ENCODE measurements at regions not wholly inside any gene's neighbourhood (a gene's known extent, or its start where the extent isn't known, plus 50 kb on each side); places are given as distances from the start of the nearest gene placed in this dataset.
A peak's percentile ranks its signal among the peaks of the same experiment; 100 is the strongest.

DNA sequence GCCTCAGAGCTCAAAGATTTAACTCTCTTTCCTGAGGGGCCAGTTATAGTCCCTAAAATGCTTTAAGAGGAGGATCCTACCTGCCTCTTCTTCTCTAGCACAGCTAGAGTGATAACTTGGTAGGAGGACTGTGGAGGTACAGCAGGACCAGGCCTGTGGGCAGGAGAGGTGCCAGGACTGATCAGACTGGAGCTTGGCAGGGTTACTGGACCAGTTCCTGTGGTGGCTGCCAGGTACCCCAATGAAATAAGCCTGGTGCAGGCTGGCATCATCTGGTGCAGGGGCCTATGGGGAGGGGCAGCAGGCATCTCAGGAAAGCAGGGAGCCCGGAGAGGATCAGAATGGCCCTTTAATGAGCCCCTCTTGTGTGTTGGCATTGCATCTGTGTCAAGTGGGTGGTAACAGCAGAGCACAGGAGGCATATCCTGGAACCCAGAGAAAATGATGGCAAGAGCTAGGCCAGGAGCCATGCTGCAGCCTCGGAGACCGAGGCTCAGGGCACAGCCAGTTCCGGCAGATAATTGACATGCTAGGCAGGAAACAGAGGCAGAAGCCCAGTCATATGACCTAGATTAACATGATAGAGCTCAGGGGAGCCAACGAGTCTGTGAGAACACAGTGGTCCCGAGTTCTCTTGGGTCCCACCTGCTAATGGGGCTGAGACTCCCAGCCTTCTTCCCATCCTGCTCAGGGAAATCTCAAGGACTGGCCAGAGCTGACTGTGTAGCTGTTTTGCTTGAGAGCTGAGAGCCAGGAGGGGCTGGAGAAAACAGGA lies 187.5 kb upstream of the ZBED5 start:
- no peaks in the 10 kb centered on the region for H3K36me3 ChIP-seq (ENCODE audit: control insufficient read depth, insufficient read depth, low read length)
- no peak overlapping the region for H3K4me3 ChIP-seq (ENCODE audit: low read length)
- WGBS (ENCODE audit: insufficient coverage, insufficient read length) = no CpG with 5 or more reads among the region's 6 CpGs

GRCh38 chr11:11044137-11044855 lies 186.4 kb upstream of the ZBED5 start:
- WGBS (ENCODE audit: insufficient coverage, insufficient read length) = no CpG with 5 or more reads among the region's 9 CpGs
- no peaks in the 10 kb centered on the region for H3K27me3 ChIP-seq (ENCODE audit: control insufficient read depth, insufficient read depth, low read length)
- no peak for DNase-seq (ENCODE audit: low read depth, low spot score)
- no peak overlapping the region for H3K27ac ChIP-seq (ENCODE audit: low read length)
- no peaks in the 10 kb centered on the region for H3K4me1 ChIP-seq (ENCODE audit: control insufficient read depth, insufficient read depth, low read length)
- no peak overlapping the region for H3K4me3 ChIP-seq (ENCODE audit: low read length)
- H3K9me3 ChIP-seq (ENCODE audit: control insufficient read depth, insufficient read depth, low read length) = no peaks in the 10 kb centered on the region
- H3K36me3 ChIP-seq (ENCODE audit: control insufficient read depth, insufficient read depth, low read length) = no peaks in the 10 kb centered on the region

More for the DNA sequence above, 187.5 kb upstream of the ZBED5 start:
- Histone ChIP-seq H3K9me3 (ENCODE audit: control insufficient read depth, insufficient read depth, low read length) (no peaks in the 10 kb centered on the region), H3K4me1 (ENCODE audit: control insufficient read depth, insufficient read depth, low read length) (no peaks in the 10 kb centered on the region), H3K27ac (ENCODE audit: low read length) (no peak overlapping the region), H3K27me3 (ENCODE audit: control insufficient read depth, insufficient read depth, low read length) (no peaks in the 10 kb centered on the region)
- DNase-seq (ENCODE audit: low read depth, low spot score) = no peak

DNA sequence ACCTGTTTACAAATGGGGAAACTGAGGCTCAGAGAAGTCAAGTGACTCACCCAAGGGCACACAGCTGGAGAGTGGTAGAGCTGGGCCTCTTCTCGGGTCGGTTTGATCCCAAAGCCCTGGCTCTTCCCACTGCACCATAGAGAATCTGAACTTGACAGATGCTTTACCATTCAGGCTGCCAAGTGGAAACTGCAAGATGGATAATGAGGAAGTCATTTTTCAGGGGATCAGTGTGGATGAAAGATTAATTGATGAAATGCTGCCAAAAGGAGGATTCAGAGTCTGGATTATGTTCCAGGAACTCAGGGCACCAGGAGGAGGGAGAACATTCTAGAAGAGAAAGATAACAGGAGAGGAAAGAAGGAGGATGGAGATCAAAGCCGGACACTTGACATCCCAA lies 185.9 kb upstream of the ZBED5 start:
- H3K9me3 ChIP-seq (ENCODE audit: control insufficient read depth, insufficient read depth, low read length) = no peaks in the 10 kb centered on the region
- DNase-seq (ENCODE audit: low read depth, low spot score) = no peak
- no peak overlapping the region for H3K27ac ChIP-seq (ENCODE audit: low read length)
- H3K27me3 ChIP-seq (ENCODE audit: control insufficient read depth, insufficient read depth, low read length) = no peaks in the 10 kb centered on the region
- H3K4me3 ChIP-seq (ENCODE audit: low read length) = no peak overlapping the region
- no CpG with 5 or more reads among the region's 3 CpGs for WGBS (ENCODE audit: insufficient coverage, insufficient read length)
- H3K36me3 ChIP-seq (ENCODE audit: control insufficient read depth, insufficient read depth, low read length) = no peaks in the 10 kb centered on the region
- H3K4me1 ChIP-seq (ENCODE audit: control insufficient read depth, insufficient read depth, low read length) = no peaks in the 10 kb centered on the region

DNA sequence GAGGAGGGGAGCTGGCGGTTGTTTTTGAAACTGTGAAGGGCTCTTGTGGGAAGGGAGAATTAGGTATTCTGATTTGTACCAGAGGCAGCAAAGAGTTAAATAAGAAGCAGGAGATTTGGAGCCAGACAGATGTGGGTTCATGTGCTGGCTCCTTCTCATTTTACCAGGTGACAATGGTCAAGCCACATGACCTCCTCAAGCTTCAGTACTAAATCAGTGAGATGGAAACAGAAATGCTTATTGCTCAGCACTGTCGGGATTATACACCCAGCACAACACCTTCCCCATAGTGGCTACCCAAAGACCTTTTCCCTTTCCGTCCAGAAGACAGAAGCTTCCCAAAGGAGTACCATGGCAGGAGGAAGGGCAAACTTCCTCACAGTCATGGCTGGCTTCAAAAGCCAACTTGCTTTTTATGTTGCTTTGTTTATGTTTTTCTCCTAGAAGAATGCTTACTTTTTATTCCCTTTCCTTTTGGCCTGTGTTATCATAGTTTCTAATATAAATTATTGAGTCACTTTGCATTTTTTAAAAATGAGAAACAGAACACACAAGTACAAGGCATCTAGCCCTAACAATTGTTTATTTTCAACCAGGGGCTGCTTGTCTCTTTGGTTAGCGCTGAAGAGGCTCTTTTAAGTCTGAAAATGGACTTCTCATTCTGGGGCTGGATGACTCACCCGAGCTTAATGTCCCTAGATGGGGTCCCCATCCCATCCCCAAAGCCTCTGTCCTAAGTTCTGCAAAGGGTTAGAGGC lies 181.5 kb upstream of the ZBED5 start:
- no peaks in the 10 kb centered on the region for H3K9me3 ChIP-seq (ENCODE audit: control insufficient read depth, insufficient read depth, low read length)
- no CpG with 5 or more reads among the region's 5 CpGs for WGBS (ENCODE audit: insufficient coverage, insufficient read length)
- H3K4me3 ChIP-seq (ENCODE audit: low read length) = no peak overlapping the region
- DNase-seq (ENCODE audit: low read depth, low spot score) = no peak
- H3K36me3 ChIP-seq (ENCODE audit: control insufficient read depth, insufficient read depth, low read length) = no peaks in the 10 kb centered on the region
- no peaks in the 10 kb centered on the region for H3K4me1 ChIP-seq (ENCODE audit: control insufficient read depth, insufficient read depth, low read length)
- no peak overlapping the region for H3K27ac ChIP-seq (ENCODE audit: low read length)
- no peaks in the 10 kb centered on the region for H3K27me3 ChIP-seq (ENCODE audit: control insufficient read depth, insufficient read depth, low read length)

- Histone ChIP-seq H3K4me1 (ENCODE audit: control insufficient read depth, insufficient read depth, low read length) (no peaks in the 10 kb centered on the region), H3K4me3 (ENCODE audit: low read length) (no peak overlapping the region), H3K36me3 (ENCODE audit: control insufficient read depth, insufficient read depth, low read length) (no peaks in the 10 kb centered on the region), H3K27me3 (ENCODE audit: control insufficient read depth, insufficient read depth, low read length) (no peaks in the 10 kb centered on the region), H3K27ac (ENCODE audit: low read length) (no peak overlapping the region), H3K9me3 (ENCODE audit: control insufficient read depth, insufficient read depth, low read length) (no peaks in the 10 kb centered on the region)
- WGBS (ENCODE audit: insufficient coverage, insufficient read length) = no CpG with 5 or more reads among the region's 3 CpGs
- DNase-seq (ENCODE audit: low read depth, low spot score) = no peak
Observed at GRCh38 chr11:11038782-11039181, 180.9 kb upstream of the ZBED5 start.

DNA sequence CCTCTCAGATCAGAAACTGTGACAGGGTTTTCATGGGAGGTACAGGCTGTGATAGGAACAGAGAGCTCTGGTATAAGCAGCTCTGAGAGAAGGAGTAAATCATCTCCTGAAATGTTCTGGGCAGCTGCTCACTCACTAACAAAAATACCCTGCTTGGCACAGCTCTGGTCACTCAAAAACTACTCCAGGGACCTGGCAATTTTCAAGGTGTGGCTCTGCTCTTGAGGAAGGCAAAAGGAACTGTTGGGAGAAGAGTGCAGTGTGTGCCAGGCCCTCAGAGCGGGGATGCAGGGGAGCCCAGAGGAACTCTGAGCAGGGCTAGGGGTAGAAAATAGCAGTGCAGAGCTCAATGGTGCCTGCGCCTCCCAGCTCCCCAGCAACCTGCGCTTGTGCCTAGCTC lies 180.5 kb upstream of the ZBED5 start:
- Histone ChIP-seq H3K27me3 (ENCODE audit: control insufficient read depth, insufficient read depth, low read length) (no peaks in the 10 kb centered on the region), H3K27ac (ENCODE audit: low read length) (no peak overlapping the region), H3K4me1 (ENCODE audit: control insufficient read depth, insufficient read depth, low read length) (no peaks in the 10 kb centered on the region), H3K36me3 (ENCODE audit: control insufficient read depth, insufficient read depth, low read length) (no peaks in the 10 kb centered on the region), H3K9me3 (ENCODE audit: control insufficient read depth, insufficient read depth, low read length) (no peaks in the 10 kb centered on the region), H3K4me3 (ENCODE audit: low read length) (no peak overlapping the region)
- WGBS (ENCODE audit: insufficient coverage, insufficient read length) = no CpG with 5 or more reads among the region's 3 CpGs
- DNase-seq (ENCODE audit: low read depth, low spot score) = no peak

DNA sequence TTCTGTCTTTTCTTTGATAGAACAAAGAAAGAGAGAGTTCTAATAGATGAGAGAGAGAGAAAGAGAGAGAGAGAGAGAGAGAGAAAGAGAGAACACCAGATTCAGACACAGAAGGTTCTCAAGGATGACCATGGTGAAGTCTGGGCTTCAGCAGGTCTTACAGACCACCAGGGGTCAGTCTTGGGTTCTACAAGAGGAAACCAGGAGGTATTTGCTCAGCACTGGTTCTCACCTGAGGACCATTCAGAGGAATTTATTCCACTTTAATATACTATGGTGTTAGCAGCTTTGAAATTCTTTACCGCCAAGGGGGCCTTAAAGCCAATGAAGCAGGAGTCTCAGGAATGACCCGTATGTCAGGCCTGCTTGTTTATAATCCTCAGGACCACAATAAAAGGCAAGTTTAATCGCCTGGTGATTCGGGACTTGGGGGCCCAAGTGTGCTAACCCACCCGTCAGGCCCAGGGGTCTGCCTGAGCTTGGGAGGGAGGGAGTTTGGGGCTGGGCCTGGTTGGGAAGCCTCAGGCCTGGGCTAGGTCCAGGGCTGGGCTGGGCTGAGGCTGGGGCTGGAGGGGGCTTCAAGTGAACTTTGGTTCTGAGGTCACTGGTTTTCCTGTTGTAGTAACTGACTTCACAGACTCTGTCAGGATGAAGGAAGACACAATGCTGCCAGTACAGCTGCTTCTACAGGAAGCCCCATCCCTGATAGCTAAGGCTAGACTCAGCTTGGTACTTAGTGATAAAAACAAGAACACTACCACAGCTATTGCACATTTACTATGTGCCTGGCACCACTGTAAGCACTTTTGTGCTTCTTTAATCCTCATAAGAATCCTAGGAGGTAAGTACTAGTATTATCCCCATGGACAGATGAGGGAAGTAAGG lies 179.2 kb upstream of the ZBED5 start:
- Histone ChIP-seq H3K9me3 (ENCODE audit: control insufficient read depth, insufficient read depth, low read length) (no peaks in the 10 kb centered on the region), H3K27ac (ENCODE audit: low read length) (no peak overlapping the region), H3K4me1 (ENCODE audit: control insufficient read depth, insufficient read depth, low read length) (no peaks in the 10 kb centered on the region), H3K27me3 (ENCODE audit: control insufficient read depth, insufficient read depth, low read length) (no peaks in the 10 kb centered on the region), H3K4me3 (ENCODE audit: low read length) (no peak overlapping the region), H3K36me3 (ENCODE audit: control insufficient read depth, insufficient read depth, low read length) (no peaks in the 10 kb centered on the region)
- DNase-seq (ENCODE audit: low read depth, low spot score) = peak; percentile 58
- no CpG with 5 or more reads among the region's 5 CpGs for WGBS (ENCODE audit: insufficient coverage, insufficient read length)

GRCh38 chr11:11036185-11036847 lies 178.5 kb upstream of the ZBED5 start:
- WGBS (ENCODE audit: insufficient coverage, insufficient read length) = no CpG with 5 or more reads among the region's 3 CpGs
- no peak overlapping the region for H3K4me3 ChIP-seq (ENCODE audit: low read length)
- DNase-seq (ENCODE audit: low read depth, low spot score) = no peak
- no peak overlapping the region for H3K27ac ChIP-seq (ENCODE audit: low read length)
- H3K9me3 ChIP-seq (ENCODE audit: control insufficient read depth, insufficient read depth, low read length) = no peaks in the 10 kb centered on the region
- no peaks in the 10 kb centered on the region for H3K4me1 ChIP-seq (ENCODE audit: control insufficient read depth, insufficient read depth, low read length)
- H3K27me3 ChIP-seq (ENCODE audit: control insufficient read depth, insufficient read depth, low read length) = no peaks in the 10 kb centered on the region
- H3K36me3 ChIP-seq (ENCODE audit: control insufficient read depth, insufficient read depth, low read length) = no peaks in the 10 kb centered on the region

DNA sequence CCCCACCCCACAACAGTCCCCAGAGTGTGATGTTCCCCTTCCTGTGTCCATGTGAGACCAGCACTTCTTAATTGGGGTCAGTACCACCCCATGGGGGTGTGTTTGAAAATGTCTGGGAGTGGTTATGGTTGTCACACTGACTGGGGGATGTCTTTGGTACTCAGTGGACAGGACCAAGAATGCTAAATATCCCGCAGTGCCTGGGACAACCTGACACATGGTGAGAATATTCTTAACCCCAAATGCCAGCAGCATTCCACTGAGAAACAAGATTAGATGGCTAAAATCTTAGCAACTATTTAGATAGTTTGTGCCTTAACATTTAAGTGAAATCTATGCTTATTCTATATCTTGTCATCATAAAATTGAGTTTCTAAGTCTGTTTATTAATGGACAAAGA lies 177.5 kb upstream of the ZBED5 start:
- Histone ChIP-seq H3K27me3 (ENCODE audit: control insufficient read depth, insufficient read depth, low read length) (no peaks in the 10 kb centered on the region), H3K4me3 (ENCODE audit: low read length) (no peak overlapping the region), H3K27ac (ENCODE audit: low read length) (no peak overlapping the region), H3K4me1 (ENCODE audit: control insufficient read depth, insufficient read depth, low read length) (no peaks in the 10 kb centered on the region), H3K36me3 (ENCODE audit: control insufficient read depth, insufficient read depth, low read length) (no peaks in the 10 kb centered on the region), H3K9me3 (ENCODE audit: control insufficient read depth, insufficient read depth, low read length) (no peaks in the 10 kb centered on the region)
- WGBS (ENCODE audit: insufficient coverage, insufficient read length) = no CpG with 5 or more reads among the region's 1 CpG
- DNase-seq (ENCODE audit: low read depth, low spot score) = no peak

All from iPS DF 6.9 (cell line).